ENCODE measurements at regions not wholly inside any gene's neighbourhood (a gene's known extent, or its start where the extent isn't known, plus 50 kb on each side); places are given as distances from the start of the nearest gene placed in this dataset.

DNA sequence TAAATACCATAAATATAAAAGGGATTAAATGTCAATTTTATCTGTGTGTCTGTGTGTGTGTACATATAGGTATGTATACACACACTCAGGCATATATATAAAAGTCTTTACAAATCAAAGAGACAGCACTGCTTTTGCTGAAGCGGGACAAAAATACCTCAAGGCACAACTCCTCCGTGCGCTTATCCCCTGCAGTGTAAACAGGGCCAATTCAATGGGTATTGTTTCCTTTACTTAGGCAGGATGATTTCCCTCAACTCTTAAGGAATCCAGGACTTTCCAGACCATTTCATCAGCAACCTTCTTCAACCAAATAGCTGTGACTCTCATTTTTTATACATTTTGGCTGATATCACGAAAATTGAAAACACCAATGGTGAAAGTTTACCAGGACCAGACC is 227.7 kb downstream of the CRPPA start:
- TF ChIP-seq, protein P1, sequence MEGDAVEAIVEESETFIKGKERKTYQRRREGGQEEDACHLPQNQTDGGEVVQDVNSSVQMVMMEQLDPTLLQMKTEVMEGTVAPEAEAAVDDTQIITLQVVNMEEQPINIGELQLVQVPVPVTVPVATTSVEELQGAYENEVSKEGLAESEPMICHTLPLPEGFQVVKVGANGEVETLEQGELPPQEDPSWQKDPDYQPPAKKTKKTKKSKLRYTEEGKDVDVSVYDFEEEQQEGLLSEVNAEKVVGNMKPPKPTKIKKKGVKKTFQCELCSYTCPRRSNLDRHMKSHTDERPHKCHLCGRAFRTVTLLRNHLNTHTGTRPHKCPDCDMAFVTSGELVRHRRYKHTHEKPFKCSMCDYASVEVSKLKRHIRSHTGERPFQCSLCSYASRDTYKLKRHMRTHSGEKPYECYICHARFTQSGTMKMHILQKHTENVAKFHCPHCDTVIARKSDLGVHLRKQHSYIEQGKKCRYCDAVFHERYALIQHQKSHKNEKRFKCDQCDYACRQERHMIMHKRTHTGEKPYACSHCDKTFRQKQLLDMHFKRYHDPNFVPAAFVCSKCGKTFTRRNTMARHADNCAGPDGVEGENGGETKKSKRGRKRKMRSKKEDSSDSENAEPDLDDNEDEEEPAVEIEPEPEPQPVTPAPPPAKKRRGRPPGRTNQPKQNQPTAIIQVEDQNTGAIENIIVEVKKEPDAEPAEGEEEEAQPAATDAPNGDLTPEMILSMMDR (conservative IDR thresholded peaks at IDR 0.05; ENCODE audit: low read depth) = no peak
- ChIA-PET POLR2A (ENCODE audit: low non-redundant PET) (no interaction called here), CTCF (no interaction called here)
- DNase-seq (ENCODE audit: low spot score) = no peak
- no peak overlapping the region for H3K27ac ChIP-seq

DNA sequence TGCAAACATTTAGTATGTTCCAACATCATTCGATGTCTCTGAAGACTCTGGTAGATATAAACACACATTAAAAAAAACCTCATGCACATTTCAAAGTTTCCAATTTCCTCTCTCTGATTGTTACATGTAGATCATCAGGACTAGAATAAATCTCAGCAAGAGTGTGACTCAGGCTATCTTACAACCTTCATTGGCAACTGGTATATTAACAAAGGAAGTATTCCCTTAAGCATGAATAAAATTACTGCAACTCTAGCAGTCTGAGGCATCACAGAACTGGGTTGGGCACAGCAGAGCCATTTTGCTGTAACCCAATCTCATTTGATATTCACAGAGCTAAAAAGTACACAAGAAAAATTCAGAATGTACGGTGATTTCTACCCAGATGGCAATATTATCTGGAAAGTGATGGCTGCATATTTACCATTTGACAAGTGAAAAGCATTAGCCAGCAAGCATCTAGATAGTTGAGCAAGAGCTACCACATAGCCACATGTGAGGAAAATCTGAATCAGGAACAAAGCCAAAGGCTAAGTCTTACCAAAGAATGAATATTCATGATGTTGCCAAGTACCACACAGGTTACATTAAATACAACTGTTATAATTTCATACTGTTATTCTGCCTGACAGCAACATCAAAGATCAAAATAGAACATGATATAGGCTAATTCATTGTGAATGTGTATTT is 232.2 kb downstream of the CRPPA start:
- POLR2A ChIA-PET (ENCODE audit: low non-redundant PET) = no interaction called here
- no peak for DNase-seq (ENCODE audit: low spot score)
- CTCF ChIA-PET = interaction anchor here (0.6 kb wide), 1 partner anchor 175 kb away, joined by 4 read pairs; no protein-coding TSS in a partner anchor
- H3K27ac ChIP-seq = no peak overlapping the region
- TF ChIP-seq, protein P1 (conservative IDR thresholded peaks at IDR 0.05; ENCODE audit: low read depth) = no peak

DNA sequence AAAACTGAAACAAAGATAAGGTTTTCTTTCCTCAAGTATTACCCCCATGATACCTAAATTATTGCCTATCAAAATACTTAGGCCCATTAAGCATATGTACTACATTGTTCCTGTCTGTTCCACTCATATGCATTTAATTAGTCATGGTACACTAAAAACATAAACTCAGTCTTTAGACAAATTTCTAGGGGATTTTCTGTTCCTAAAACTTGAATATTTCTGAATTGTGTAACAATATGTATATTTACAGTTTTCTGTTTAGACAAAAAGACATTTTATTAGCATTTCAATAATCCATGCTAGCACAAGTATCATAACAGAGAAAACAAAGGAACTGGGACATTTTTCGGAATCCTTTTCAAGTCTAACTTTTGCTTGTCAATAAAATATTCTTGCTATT is 234.2 kb downstream of the CRPPA start:
- CTCF ChIA-PET = no interaction called here
- TF ChIP-seq, protein P1 (conservative IDR thresholded peaks at IDR 0.05; ENCODE audit: low read depth) = no peak
- H3K27ac ChIP-seq = no peak overlapping the region
- DNase-seq (ENCODE audit: low spot score) = no peak
- POLR2A ChIA-PET (ENCODE audit: low non-redundant PET) = no interaction called here

DNA sequence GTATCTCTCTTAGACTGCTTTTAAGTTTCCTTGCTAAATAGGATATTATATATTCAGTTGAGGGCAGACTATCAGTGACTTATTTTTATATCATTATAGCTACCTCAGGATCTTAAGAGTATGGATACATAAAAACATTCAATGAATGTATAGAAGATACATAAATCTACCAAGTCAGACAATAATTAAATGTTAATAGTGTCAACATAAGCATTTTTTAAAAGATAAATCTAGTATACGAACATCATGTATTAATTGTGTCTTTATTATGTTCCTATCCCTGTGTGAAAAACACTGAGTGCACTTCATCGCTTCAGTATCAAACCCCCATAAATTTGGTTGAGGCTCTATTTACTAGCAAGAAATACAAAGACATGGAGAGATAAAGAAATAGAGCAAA is 242.8 kb downstream of the CRPPA start:
- H3K27ac ChIP-seq = no peak overlapping the region
- CTCF ChIA-PET = no interaction called here
- POLR2A ChIA-PET (ENCODE audit: low non-redundant PET) = interaction anchor here (0.6 kb wide), 1 partner anchor 35 kb away, joined by 3 read pairs; no protein-coding TSS in a partner anchor
- TF ChIP-seq, protein P1 (conservative IDR thresholded peaks at IDR 0.05; ENCODE audit: low read depth) = no peak
- DNase-seq (ENCODE audit: low spot score) = no peak

DNA sequence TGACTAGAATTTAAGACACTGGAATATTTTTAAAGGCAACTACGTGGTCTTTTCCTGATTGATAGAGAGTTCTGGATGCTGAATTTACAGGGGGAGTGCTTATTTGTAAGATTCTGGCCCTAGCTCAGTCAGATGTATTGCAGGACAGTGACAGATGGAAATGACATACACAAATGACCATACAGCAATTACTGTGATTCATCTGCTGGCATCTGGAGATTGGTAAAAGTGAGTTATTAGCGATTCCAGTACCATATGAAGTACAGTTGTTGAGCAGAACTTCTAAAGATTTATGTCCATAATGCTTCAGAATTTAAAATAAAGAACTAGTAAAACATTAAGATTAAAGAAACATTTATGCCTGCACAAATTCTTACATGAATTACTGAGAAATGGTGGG is 243.2 kb downstream of the CRPPA start:
- H3K27ac ChIP-seq = no peak overlapping the region
- CTCF ChIA-PET = no interaction called here
- POLR2A ChIA-PET (ENCODE audit: low non-redundant PET) = no interaction called here
- no peak for DNase-seq (ENCODE audit: low spot score)
- TF ChIP-seq, protein P1 (conservative IDR thresholded peaks at IDR 0.05; ENCODE audit: low read depth) = no peak

DNA sequence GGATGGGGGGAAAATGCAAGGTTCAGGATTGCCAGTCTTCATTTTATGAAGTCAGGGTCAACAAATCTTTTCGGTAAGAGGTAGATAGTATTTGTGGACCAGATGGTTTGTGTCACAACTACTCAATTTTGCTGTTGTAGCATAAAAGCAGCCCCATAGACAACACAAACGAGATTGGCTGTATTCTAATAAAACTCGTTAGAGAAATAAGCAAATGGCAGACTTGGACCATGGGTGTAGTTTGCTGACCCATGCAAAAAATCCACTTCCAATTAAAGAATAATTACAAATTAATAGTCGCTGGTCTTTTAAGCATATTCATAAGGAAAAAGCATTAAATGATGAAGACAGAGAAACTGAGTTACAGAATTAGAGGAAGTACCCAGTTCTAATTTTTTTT is 247.1 kb downstream of the CRPPA start:
- CTCF ChIA-PET = no interaction called here
- POLR2A ChIA-PET (ENCODE audit: low non-redundant PET) = no interaction called here
- no peak overlapping the region for H3K27ac ChIP-seq
- TF ChIP-seq, protein P1 (conservative IDR thresholded peaks at IDR 0.05; ENCODE audit: low read depth) = no peak
- no peak for DNase-seq (ENCODE audit: low spot score)
